SK-N-SH (cell line): ENCODE measurements at regions not wholly inside any gene's neighbourhood (a gene's known extent, or its start where the extent isn't known, plus 50 kb on each side); places are given as distances from the start of the nearest gene placed in this dataset.

Source experiments
- CTCF ChIA-PET: fragments of 300-600, 350-600 bp; formaldehyde crosslinking; extraction: SDS; loops from one replicate; lab custom pipeline; 2021; lab: Yijun Ruan, JAX
- POLR2A ChIA-PET: fragments of 350-600 bp; sonication (Branson Sonifier 250); formaldehyde crosslinking; extraction: SDS; loops from one replicate; lab custom pipeline; 2020; ENCODE audit warnings: antibody characterized with exemption, inconsistent platforms; lab: Yijun Ruan, JAX
- DNase-seq: peaks from one replicate; pipeline ENCODE4 v3.0.0; 2012
- H2AFZ ChIP-seq: fragments of 200-600 bp; sonication (generic); 2 replicates; pipeline ENCODE4 v1.8.1; 2016; ENCODE audit warnings: antibody characterized with exemption, mild to moderate bottlenecking, low read depth
- H3F3A ChIP-seq: fragments of 200-600 bp; sonication (generic); replicated peaks from 2 replicates; pipeline ENCODE3; 2016; ENCODE audit warnings: antibody characterized with exemption, mild to moderate bottlenecking; ENCODE audit not compliant: insufficient read depth
- H3K27ac ChIP-seq, 2 experiments: fragments of 200-500 bp in 1 of 2; fragments of 200-600 bp in 1 of 2; sonication (Bioruptor generic) in 1 of 2; sonication (generic), shearing (Covaris generic) in 1 of 2; 2 replicates each; pipeline versions ENCODE4 v1.5.1 to v1.6.1; 2014 to 2016; ENCODE audit warnings: low read depth in 2 of 2, inconsistent platforms in 1 of 2, low read length in 1 of 2, mild to moderate bottlenecking in 1 of 2, mixed read lengths in 1 of 2
- H3K27me3 ChIP-seq: fragments of 200-600 bp; sonication (generic), shearing (Covaris generic); 2 replicates; pipeline ENCODE4 v1.6.1; 2016; ENCODE audit warnings: mixed run types; ENCODE audit not compliant: insufficient read depth
- H3K36me3 ChIP-seq, 2 experiments: fragments of 200-500 bp in 1 of 2; fragments of 200-600 bp in 1 of 2; sonication (Bioruptor generic) in 1 of 2; sonication (generic) in 1 of 2; replicated peaks in 1 of 2; 2 replicates each; pipeline versions ENCODE3 to v1.5.1; 2014 to 2016; ENCODE audit warnings: low read length in 1 of 2, mild to moderate bottlenecking in 1 of 2; ENCODE audit not compliant: insufficient read depth in 2 of 2, control insufficient read depth in 1 of 2
- H3K4me1 ChIP-seq, 2 experiments: fragments of 200-500 bp in 1 of 2; fragments of 200-600 bp in 1 of 2; sonication (Bioruptor generic) in 1 of 2; sonication (generic), shearing (Covaris generic) in 1 of 2; 2 replicates each; pipeline versions ENCODE4 v1.5.1 to v1.6.1; 2014 to 2016; ENCODE audit warnings: low read depth in 1 of 2, low read length in 1 of 2, mixed run types in 1 of 2; ENCODE audit not compliant: insufficient read depth in 2 of 2, control insufficient read depth in 1 of 2
- H3K4me2 ChIP-seq: fragments of 200-600 bp; sonication (generic), shearing (Covaris generic); 2 replicates; pipeline ENCODE4 v1.6.1; 2017; ENCODE audit warnings: mixed run types
- H3K4me3 ChIP-seq, 2 experiments: fragments of 200-500 bp in 1 of 2; fragments of 200-600 bp in 1 of 2; sonication (Bioruptor generic) in 1 of 2; sonication (generic), shearing (Covaris generic) in 1 of 2; 2 replicates each; pipeline versions ENCODE4 v1.5.1 to v1.8.1; 2014 to 2016; ENCODE audit warnings: low read depth in 2 of 2, inconsistent platforms in 1 of 2, low read length in 1 of 2, mild to moderate bottlenecking in 1 of 2, mixed read lengths in 1 of 2, moderate library complexity in 1 of 2
- H3K79me2 ChIP-seq: fragments of 200-600 bp; sonication (generic); 2 replicates; pipeline ENCODE4 v1.8.1; 2017; ENCODE audit warnings: mild to moderate bottlenecking; ENCODE audit not compliant: insufficient read depth
- H3K9ac ChIP-seq: fragments of 200-600 bp; sonication (generic); 2 replicates; pipeline ENCODE4 v1.6.1; 2017; ENCODE audit warnings: mixed run types
- H3K9me2 ChIP-seq: fragments of 200-600 bp; sonication (generic); 2 replicates; pipeline ENCODE4 v1.6.1; 2017; ENCODE audit warnings: mixed run types
- H3K9me3 ChIP-seq: fragments of 200-600 bp; sonication (generic); 2 replicates; pipeline ENCODE4 v1.6.1; 2017; ENCODE audit warnings: mixed run types, mild to moderate bottlenecking, moderate library complexity
- H4K20me1 ChIP-seq: fragments of 200-600 bp; sonication (generic); 2 replicates; pipeline ENCODE4 v1.6.1; 2017; ENCODE audit warnings: mild to moderate bottlenecking, mixed run types; ENCODE audit not compliant: insufficient read depth
- FOSL2 ChIP-seq: IDR thresholded peaks from 2 replicates; pipeline ENCODE4 v1.4.0; 2012; ENCODE audit warnings: low read depth, mild to moderate bottlenecking, moderate library complexity, borderline replicate concordance
- FOXJ3 ChIP-seq: sonication (generic); formaldehyde crosslinking; IDR thresholded peaks from 2 replicates; pipeline ENCODE4 v1.5.1; 2020; ENCODE audit warnings: mild to moderate bottlenecking, missing genetic modification reagents
- GABPA ChIP-seq: IDR thresholded peaks from 2 replicates; pipeline ENCODE4 v1.4.0; 2012; ENCODE audit warnings: low read depth, mild to moderate bottlenecking
- POLR2AphosphoS5 ChIP-seq: IDR thresholded peaks from 2 replicates; pipeline ENCODE4 v1.6.1; 2012; ENCODE audit warnings: low read depth, low read length
- RAD21 ChIP-seq: IDR thresholded peaks from 2 replicates; pipeline ENCODE4 v1.6.1; 2012; ENCODE audit warnings: mild to moderate bottlenecking, low read length
- RFX5 ChIP-seq: IDR thresholded peaks from 2 replicates; pipeline ENCODE4 v1.6.1; 2012; ENCODE audit warnings: mild to moderate bottlenecking, improper control_type of control experiment, low read length
- RXRA ChIP-seq: IDR thresholded peaks from 2 replicates; pipeline ENCODE4 v1.4.0; 2012; ENCODE audit warnings: low read depth, mild to moderate bottlenecking, borderline replicate concordance
- TEAD4 ChIP-seq: IDR thresholded peaks from 2 replicates; pipeline ENCODE4 v1.4.0; 2012; ENCODE audit warnings: mild to moderate bottlenecking, borderline replicate concordance; ENCODE audit not compliant: insufficient read depth
- USF2 ChIP-seq: fragments of 150-350 bp; IDR thresholded peaks from 2 replicates; pipeline ENCODE4 v1.6.1; 2017; ENCODE audit warnings: antibody characterized with exemption, low read length, low read depth, borderline replicate concordance
- YY1 ChIP-seq: IDR thresholded peaks from 2 replicates; pipeline ENCODE4 v1.4.0; 2012; ENCODE audit warnings: low read depth, mild to moderate bottlenecking
- WGBS: methylation state at CpG from one replicate; pipeline ENCODE4 v1.1.6; 2017; ENCODE audit warnings: low lambda C conversion rate; 5-methylcytosine and 5-hydroxymethylcytosine counted together
- TF ChIP-seq, protein P1 (sequence below): fragments of 200-600 bp; sonication (generic); IDR thresholded peaks from 2 replicates; pipeline ENCODE4 v1.6.1; 2017; ENCODE audit warnings: antibody characterized with exemption, mild to moderate bottlenecking, moderate library complexity
- TF ChIP-seq, protein P2 (sequence below): fragments of 150-350 bp; IDR thresholded peaks from 2 replicates; pipeline ENCODE4 v1.6.1; 2016; ENCODE audit warnings: mild to moderate bottlenecking, low read depth, low read length

- TF ChIP-seq, protein P1, sequence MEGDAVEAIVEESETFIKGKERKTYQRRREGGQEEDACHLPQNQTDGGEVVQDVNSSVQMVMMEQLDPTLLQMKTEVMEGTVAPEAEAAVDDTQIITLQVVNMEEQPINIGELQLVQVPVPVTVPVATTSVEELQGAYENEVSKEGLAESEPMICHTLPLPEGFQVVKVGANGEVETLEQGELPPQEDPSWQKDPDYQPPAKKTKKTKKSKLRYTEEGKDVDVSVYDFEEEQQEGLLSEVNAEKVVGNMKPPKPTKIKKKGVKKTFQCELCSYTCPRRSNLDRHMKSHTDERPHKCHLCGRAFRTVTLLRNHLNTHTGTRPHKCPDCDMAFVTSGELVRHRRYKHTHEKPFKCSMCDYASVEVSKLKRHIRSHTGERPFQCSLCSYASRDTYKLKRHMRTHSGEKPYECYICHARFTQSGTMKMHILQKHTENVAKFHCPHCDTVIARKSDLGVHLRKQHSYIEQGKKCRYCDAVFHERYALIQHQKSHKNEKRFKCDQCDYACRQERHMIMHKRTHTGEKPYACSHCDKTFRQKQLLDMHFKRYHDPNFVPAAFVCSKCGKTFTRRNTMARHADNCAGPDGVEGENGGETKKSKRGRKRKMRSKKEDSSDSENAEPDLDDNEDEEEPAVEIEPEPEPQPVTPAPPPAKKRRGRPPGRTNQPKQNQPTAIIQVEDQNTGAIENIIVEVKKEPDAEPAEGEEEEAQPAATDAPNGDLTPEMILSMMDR = no peak
- TF ChIP-seq, protein P2, sequence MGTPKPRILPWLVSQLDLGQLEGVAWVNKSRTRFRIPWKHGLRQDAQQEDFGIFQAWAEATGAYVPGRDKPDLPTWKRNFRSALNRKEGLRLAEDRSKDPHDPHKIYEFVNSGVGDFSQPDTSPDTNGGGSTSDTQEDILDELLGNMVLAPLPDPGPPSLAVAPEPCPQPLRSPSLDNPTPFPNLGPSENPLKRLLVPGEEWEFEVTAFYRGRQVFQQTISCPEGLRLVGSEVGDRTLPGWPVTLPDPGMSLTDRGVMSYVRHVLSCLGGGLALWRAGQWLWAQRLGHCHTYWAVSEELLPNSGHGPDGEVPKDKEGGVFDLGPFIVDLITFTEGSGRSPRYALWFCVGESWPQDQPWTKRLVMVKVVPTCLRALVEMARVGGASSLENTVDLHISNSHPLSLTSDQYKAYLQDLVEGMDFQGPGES = no peak
- TF ChIP-seq FOSL2 (no peak), RAD21 (no peak), FOXJ3 (CRISPR knock-in tag) (no peak), TEAD4 (no peak), YY1 (no peak), USF2 (no peak)
Measured at GRCh38 chr22:26757496-26757895, 100.1 kb downstream of the MIAT start (continued).

GRCh38 chr22:26762503-26763472 is 105.4 kb downstream of the MIAT start:
- Histone ChIP-seq H3K9me3 (no peaks in the 10 kb centered on the region), H3K36me3 (no peaks in the 10 kb centered on the region), H3K4me2 (no peak overlapping the region), H3K4me3 (no peak overlapping the region), H3K9ac (no peak overlapping the region), H3K27ac (no peak overlapping the region), H3F3A (no peaks in the 10 kb centered on the region), H3K9me2 (no peaks in the 10 kb centered on the region), H3K79me2 (no peaks in the 10 kb centered on the region), H3K27me3 (no peaks in the 10 kb centered on the region), H2AFZ (no peak overlapping the region), H4K20me1 (no peaks in the 10 kb centered on the region), H3K4me1 (no peaks in the 10 kb centered on the region)
- no peak for DNase-seq
- 91% methylated on average over 17 of the region's 17 CpGs for WGBS
- CTCF ChIA-PET = no interaction called here
- POLR2A ChIA-PET = no interaction called here
- TF ChIP-seq FOSL2 = no peak
- TF ChIP-seq FOXJ3 (CRISPR knock-in tag) = no peak
- TF ChIP-seq RXRA = no peak
- TF ChIP-seq POLR2AphosphoS5 = no peak
- TF ChIP-seq, protein P1 = no peak
- TF ChIP-seq RFX5 = no peak
- no peak for TF ChIP-seq GABPA
